SKM-1 (cell line): ENCODE measurements at regions not wholly inside any gene's neighbourhood (a gene's known extent, or its start where the extent isn't known, plus 50 kb on each side); places are given as distances from the start of the nearest gene placed in this dataset.

Source experiments
- DNase-seq: peaks from one replicate; lab custom pipeline; 2025; ENCODE audit not compliant: unreplicated experiment; lab: John Stamatoyannopoulos, UW

DNA sequence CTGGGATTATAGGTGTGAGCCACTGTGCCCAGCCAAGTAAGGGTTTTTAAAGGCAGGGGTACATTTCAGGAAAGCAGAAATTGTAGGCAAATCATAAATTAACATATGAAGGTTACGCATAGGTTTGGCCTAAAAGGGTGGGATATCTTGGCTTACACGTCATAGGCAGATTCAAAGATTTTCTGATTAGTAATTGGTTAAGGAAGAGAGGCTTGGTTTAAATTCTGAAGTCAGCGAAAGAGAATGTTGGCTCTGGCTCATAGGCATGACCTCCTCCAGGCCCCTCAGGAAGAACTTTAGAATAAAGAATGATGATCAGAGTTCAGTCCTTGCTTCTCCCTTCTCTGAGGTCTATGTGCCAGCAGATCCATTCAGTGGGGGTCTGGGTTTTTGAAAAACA lies 124.8 kb upstream of the RBBP6 start:
- no peak for DNase-seq

DNA sequence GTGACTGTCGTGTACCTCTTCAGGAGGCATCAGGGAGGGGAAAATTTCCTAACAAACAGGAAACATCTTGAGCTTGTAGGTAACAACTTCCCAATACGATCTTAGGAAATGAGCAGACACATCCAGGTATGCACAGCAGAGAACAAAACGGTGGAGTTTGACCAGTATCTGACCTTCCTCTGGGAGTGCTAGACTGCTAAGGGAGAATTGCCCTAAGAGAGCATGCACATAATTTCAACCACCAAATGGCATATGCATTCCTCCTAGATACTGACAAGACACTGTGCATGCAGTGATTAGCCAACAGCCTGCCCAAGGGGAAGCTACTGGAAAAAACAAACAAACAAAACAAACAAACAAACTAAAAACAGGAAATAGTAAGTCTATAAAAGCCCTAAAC lies 120.6 kb upstream of the RBBP6 start:
- no peak for DNase-seq

DNA sequence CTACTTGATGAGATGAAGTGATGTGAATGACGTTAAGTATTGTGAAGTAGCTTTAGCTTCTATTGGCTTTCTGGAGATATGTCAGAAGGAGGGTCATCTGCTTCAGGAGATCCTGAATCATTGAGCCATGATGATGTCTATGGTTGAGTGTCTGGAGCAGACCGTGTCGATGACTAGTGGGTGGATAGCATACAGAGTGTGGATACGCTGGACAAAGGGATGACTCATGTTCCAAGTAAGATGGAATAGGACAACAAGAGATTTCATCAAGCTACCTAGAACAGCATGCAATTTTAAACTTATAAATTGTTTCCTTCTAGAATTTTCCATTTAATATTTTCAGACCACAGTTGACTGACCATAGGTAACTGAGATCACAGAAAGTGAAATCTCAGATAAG lies 116.1 kb upstream of the RBBP6 start:
- no peak for DNase-seq

DNA sequence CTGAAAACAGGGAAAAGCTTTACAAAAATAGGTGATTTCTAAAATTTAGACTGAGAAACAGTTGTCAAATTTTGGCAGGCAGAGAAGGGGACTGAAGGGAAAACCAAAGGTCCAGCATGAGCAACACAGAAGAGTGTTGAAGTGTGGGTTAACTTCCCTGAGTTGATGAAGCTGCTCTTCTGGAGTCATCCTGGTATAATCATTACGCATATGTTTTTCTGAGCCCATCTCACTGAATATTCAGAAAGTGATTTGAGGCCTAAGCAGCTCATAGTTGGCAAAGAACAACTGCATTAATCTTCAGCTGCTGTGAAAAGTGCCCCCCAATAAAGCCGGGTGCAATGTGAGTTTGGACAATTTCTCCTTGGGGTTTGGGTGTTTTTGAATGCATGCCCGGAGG lies 115.0 kb upstream of the RBBP6 start:
- DNase-seq: no peak

DNA sequence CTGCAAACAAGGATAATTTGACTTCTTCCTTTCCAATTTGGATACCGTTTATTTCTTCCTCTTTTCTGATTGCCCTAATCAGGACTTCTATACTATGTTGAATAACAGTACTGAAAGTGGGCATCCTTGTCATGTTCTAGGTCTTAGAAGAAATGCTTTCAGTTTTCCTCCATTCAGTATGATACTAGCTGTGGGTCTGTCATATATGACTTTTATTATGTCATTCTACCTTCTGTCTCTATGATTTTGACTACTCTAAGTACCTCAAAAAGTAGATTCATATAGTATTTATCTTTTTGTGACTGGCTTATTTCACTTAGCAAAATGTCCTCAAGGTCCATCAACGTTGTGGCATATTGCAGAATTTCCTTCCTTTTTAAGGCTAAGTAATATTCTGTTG lies 111.5 kb upstream of the RBBP6 start:
- no peak for DNase-seq

DNA sequence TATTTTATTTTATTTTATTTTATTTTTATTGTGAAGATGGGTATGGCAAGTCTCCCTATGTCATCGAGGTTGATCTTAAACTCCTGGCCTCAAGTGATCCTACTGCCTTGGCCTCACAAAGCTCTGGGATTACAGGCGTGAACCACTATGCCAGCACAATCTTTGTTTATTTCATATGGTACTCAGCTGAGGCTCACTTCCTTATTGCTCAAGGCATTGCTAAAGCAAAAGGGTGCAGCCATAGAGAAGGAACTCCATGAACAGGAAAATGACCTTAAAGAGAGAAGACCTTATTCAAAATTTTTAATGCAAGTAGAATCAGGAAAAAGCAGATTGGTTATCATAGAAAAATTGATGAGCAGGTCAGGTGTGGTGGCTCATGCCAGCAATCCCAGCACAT lies 110.6 kb upstream of the RBBP6 start:
- peak; percentile 20 for DNase-seq

DNA sequence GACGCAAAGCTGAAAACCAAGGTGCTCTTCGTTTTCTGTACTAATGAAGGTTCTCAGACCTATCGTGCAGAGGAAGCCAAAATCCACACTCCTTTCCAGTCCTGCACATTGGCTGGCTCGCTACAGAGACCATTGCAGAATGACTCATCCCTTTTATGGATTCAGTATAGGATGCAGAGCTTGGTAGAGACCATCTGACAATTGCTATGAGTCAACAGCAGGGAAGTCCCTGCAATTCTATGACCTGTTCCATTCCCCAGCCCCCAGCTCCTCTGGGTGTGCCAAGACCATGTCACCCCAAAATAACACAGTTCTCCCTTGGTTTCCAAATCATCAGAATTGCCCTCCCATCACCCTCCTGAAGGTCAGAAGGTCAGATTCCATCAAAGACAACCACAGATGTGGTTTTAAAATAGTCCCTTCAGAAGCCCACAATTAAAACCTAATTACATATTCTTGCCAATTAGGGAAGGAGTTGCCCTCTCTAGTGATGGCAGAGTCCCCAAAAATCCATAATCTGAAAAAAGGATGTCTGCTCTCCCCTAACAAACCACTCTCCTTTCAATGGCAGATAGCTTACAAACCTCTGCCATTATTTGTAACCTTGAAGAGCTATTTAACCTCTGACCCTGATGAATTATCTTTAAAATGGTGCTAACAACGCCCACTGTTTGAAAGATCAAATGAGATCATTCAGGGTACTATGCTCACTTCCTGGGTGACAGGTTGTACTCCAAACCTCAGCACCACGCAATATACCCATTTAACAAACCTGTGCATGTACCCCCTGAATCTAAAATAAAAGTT lies 108.2 kb upstream of the RBBP6 start:
- no peak for DNase-seq

DNA sequence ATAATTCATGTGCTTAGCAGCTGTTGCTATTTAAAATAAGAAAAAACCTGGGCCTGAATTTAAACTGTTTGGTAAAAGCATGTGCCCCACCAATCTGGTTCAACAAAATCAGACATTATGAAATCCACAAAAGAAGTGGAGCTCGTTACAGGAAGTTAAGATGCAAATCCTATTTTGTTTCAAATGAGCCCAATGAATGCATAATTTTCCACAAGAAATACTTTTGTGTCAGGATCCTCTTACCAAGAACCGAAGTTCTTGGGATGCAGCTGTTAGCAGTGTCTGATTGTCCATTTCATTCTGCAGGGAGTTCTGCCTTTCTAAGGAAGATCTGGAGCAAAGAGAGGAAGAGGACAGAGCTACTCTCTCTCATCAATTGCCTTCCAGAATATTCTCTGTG lies 105.7 kb upstream of the RBBP6 start:
- DNase-seq: no peak

DNA sequence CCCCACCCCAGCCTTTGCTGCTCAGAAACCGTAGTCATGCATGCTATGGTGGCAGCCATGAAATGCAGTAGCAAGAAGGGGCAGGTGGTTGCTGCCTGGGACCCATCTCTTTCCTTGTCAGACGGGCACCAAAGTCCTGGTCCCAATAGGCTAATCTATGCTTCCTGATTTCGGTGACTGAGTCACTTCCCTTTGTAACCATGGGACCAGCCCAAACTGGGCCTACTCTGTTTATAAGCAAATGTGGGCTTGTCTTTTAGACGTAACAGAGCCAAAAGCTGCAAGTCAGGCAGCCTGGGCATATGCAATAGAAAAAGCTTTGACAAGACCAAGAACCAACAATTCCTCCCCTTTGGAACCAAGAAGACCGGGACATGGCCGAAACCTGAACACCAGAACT lies 99.1 kb upstream of the RBBP6 start:
- DNase-seq: no peak

DNA sequence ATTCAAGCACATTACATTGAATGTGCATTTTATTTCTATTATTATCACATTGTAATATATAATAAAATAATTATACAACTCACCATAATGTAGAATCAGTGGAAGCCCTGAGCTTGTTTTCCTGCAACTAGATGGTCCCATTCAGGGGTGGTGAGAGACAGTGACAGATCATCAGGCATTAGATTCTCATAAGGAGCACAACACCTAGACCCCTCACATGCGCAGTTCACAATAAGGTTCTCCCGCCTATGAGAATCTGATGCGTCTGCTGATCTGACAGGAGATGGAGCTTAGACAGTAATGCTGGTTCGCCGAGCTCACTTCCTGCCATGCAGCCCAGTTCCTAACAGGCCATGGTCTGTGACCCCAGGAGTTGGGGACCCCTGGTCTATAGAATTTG lies 96.7 kb upstream of the RBBP6 start:
- DNase-seq: no peak

DNA sequence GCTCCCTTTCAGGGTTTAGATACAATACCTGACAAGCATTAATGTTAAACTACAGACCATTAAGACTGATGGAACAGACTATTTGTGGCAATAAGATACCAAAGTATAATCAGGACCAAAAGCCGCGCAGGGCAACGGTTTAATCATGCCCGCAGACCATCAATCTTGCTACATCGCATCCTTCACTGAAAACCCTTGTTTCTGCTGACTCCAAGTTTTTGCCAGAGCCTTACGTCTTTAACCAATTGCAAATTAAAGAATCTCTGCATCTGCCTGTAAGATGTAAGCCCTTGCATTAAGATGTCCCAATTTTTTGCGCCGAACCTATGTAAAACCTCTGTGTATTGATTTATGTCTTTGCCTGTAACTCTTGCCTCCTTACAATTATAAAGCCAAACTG lies 94.2 kb upstream of the RBBP6 start:
- DNase-seq: no peak

DNA sequence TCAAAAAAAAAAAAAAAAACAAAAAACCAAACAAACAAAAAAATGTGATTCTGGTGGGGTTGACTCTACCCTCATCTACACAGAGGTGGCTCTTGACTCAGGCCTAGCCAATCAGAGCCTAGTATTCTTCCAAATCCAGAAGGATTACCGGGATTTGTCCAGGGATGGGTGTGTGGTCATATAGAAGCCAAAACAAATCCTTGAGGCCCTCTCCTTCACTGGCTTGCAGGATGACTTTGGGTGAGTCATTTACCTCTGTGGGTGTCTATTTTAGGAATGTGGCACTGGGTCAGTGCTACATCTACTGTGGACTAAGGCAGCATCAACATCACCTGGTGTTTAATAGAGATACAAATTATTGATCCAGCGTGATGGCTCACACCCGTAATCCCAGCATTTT lies 93.2 kb upstream of the RBBP6 start:
- no peak for DNase-seq

DNA sequence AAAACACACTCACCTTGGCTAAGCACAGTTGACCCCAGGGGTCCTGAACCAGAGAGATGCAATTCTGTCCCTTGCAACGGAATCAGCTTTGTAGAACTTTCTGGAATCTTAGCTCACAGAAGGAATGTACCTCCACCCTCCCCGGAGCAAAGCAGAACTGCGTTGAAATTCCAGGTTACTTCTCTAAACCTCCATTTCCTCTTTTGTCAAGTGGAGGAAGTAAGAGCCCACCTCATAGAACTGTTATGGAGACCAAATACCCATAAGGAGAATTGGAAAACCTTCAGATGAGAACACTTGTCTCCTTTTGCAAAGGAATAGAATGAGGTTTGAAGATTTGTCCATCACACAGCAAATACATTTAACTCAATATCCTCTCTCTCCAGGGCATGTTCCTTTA lies 86.6 kb upstream of the RBBP6 start:
- DNase-seq: peak; percentile 17

DNA sequence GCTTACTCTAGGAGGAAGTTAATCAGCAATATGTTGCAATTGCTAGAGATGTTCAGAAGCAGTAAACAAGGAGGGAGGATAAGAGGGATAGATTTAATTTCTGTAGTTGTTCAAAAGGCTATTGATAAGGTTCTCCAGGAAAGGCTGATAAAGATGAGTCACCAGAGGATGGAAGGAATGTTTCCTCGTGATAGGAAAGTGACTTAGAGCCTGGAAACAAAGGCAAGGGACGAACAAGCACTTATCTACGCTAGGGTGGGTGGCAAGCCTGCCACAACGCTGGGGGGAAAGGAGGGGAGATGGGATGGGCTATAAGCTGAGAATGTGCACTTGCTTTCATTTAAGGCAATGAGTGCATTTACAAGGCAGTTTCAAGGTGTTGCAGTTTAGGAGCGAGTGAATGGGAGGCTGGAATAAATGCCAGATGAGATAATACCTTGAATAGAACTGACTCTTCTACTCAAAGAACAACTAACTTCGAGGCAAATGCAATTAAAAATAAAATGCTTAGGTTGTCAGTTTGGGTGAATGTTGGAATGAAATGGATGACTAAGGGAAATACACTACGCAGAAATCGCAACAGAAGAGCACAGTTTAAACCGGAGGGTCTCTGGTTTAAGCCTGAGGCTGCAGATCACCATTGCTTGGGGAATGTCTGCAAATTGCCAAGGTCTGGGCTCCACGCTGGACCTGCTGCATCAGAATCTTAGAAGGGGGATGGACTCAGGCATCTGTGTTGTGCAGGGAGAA lies 76.0 kb upstream of the RBBP6 start:
- DNase-seq: no peak

DNA sequence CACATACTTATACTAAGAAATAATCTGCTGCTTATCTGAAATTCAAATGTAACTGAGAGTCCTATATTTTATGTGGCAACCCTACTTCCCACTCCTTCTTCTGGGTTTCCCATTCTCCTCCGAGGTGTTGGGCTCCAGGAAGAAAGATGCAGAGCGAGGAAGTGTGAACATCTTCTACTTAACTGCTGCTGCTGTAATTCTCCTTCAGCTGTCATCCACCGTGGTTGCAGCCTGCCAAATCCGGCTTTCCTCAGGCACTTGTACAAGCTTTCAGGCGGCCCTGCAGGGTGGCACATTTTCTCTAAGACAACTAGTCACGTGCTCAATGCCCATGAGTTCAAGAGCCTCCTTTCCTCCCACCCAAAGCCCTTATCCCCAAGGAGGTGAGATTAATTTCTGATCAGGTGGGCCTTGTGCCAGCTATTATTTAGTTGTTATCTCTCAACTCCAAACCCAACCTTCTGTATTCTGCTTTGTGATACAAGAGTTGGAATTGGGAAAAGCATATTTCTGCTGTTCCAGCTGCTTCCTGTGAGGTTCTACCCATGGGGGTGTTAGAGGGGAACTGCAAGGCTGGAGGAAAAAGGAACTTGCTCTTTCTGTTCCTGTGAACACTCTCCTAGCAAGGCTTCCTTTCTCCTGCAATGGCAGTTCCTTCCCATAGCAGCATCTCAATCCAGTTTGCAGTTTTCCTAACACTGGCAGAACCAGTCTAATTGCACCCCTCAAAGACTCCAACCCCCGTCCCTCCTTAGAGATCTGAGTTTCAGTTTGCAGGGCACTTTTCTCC lies 67.6 kb upstream of the RBBP6 start:
- no peak for DNase-seq

DNA sequence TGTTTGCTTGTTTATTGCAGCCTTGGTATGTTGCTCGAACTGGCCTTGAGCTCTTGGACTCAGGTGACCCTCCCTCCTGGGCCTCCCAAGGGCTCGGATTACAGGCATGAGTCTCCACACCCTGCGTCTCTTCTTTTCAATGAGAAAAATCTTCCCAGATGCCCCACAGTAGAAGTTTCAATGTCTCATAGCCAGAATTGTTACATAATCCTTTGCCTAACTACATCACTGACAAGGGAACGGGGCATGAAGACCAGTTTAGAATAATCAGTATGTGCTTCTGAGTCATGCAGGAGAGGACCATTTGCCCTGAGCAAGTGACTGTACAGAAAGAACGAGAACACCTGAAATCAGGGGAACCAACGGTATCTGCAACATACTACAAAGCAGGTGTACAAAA lies 61.9 kb upstream of the RBBP6 start:
- no peak for DNase-seq

DNA sequence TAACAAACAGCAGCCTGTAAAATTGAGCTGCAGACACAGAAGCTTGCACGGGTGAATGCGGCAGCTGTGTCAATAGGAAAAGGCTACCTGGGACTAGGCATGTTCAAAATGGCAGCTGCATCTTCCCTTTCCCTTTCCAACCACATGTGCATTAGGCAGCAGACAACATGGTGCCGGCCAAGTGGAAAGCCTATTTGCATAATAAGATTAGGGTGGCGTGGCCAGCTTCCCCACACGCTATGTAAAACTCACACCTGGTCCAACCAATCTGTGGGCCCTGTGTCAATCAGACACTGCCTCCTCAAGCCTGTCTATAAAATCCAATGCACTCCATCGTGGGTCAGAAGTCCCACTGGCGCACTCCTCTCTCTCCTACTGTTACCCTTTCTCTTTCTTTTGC lies 61.0 kb upstream of the RBBP6 start:
- DNase-seq: no peak

DNA sequence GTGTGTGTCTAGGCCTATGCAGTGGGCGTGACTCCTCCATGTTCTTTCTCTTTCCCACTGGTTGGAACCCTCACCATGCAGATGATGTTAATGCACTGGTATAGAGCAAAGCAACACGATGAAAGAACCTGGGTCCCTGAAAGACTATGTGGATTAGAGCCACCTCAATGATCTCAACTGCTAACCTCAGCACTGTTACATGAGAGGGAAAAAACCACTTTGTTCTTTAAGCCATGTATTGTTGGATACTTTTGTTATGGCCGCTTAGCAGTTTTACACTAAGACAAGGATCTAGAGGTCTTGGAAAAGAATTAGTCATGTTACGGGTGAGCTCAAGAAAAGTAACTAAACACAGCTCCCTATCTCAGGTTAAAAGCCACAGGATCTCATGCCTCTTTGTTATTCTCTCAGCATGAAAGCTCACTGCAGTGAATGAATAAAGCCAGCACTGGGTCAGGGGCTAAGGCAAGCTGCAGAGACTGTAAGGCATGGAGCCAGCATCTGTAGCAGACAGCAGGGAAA lies 56.6 kb upstream of the RBBP6 start:
- DNase-seq: no peak

DNA sequence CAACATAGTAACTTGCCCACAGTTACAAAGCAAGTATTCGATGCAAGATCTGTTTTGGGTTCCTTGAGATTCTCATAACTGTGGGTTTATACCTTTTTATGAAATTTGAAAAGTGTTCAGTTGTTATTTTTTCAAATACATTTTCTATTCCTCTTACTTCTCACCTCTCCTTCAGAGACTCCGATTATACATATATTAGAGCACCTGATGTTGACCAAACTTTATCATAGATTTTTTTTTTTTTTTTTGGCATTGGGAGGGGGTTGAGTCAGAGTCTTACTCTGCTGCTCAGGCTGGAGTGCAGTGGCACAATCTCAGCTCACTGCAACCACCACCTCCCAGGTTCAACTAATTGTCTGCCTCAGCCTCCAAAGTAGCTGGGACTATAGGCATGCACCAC lies 51.3 kb upstream of the RBBP6 start:
- DNase-seq: no peak
